Liver (tissue), 8 donors: ENCODE measurements at regions not wholly inside any gene's neighbourhood (a gene's known extent, or its start where the extent isn't known, plus 50 kb on each side); places are given as distances from the start of the nearest gene placed in this dataset.

Experiments used
- DNase-seq: peaks from one replicate; pipeline ENCODE4 v3.0.0-alpha.2; 2017; ENCODE audit warnings: low spot score
- H3K27ac ChIP-seq, 2 donors: one replicate each; pipeline ENCODE4 v1.7.0; 2013; ENCODE audit warnings: inconsistent platforms in 2 of 2, low read length in 2 of 2, control low read depth in 1 of 2, low read depth in 1 of 2, mild to moderate bottlenecking in 1 of 2
- H3K27me3 ChIP-seq, 4 donors: one replicate each; pipeline versions ENCODE4 v1.6.1 to v1.7.0; 2013; ENCODE audit warnings: low read length in 3 of 4, inconsistent platforms in 1 of 4, mild to moderate bottlenecking in 1 of 4, moderate library complexity in 1 of 4; ENCODE audit not compliant: control insufficient read depth in 4 of 4, insufficient read depth in 4 of 4
- H3K36me3 ChIP-seq, 4 donors: one replicate each; pipeline versions ENCODE4 v1.6.1 to v1.7.0; 2013; ENCODE audit warnings: low read length in 3 of 4, mild to moderate bottlenecking in 3 of 4, low read depth in 1 of 4, moderate library complexity in 1 of 4; ENCODE audit not compliant: control insufficient read depth in 4 of 4, insufficient read depth in 3 of 4
- H3K4me1 ChIP-seq, 4 donors: one replicate each; pipeline versions ENCODE4 v1.6.1 to v1.7.0; 2013; ENCODE audit warnings: low read length in 3 of 4, mild to moderate bottlenecking in 3 of 4, moderate library complexity in 1 of 4; ENCODE audit not compliant: control insufficient read depth in 4 of 4, insufficient read depth in 4 of 4
- H3K4me3 ChIP-seq, 3 donors: one replicate each; pipeline versions ENCODE4 v1.6.1 to v1.7.0; 2013; ENCODE audit warnings: low read length in 3 of 3, control low read depth in 1 of 3, low read depth in 1 of 3, mild to moderate bottlenecking in 1 of 3
- H3K9ac ChIP-seq, 2 donors: one replicate each; pipeline ENCODE4 v1.7.0; 2013; ENCODE audit warnings: low read length in 2 of 2, mild to moderate bottlenecking in 2 of 2, moderate library complexity in 2 of 2, control low read depth in 1 of 2, low read depth in 1 of 2
- H3K9me3 ChIP-seq, 4 donors: one replicate each; pipeline versions ENCODE4 v1.6.1 to v1.7.0; 2013; ENCODE audit warnings: low read length in 3 of 4; ENCODE audit not compliant: control insufficient read depth in 4 of 4
- EGR1 ChIP-seq, 2 donors: IDR thresholded peaks; 2 replicates each; pipeline ENCODE4 v1.6.1; 2016 to 2018; ENCODE audit warnings: antibody characterized with exemption in 2 of 2, low read depth in 2 of 2
- FOXA2 ChIP-seq: IDR thresholded peaks from 2 replicates; pipeline ENCODE4 v1.6.1; 2016; ENCODE audit warnings: antibody characterized with exemption
- GABPA ChIP-seq, 2 donors: IDR thresholded peaks in 1 of 2; conservative IDR thresholded peaks in 1 of 2; 2 replicates each; pipeline ENCODE4 v1.6.1; 2016; ENCODE audit warnings: antibody characterized with exemption in 2 of 2, mild to moderate bottlenecking in 1 of 2, moderate library complexity in 1 of 2
- HNF4A ChIP-seq, 2 donors: conservative IDR thresholded peaks; 2 replicates each; pipeline ENCODE4 v1.6.1; 2016; ENCODE audit warnings: antibody characterized with exemption in 2 of 2, mild to moderate bottlenecking in 2 of 2
- HNF4G ChIP-seq: IDR thresholded peaks from 2 replicates; pipeline ENCODE4 v1.6.1; 2016; ENCODE audit warnings: antibody characterized with exemption
- JUND ChIP-seq, 2 donors: IDR thresholded peaks; 2 replicates each; pipeline ENCODE4 v1.6.1; 2016; ENCODE audit warnings: antibody characterized with exemption in 2 of 2
- NR2F2 ChIP-seq: IDR thresholded peaks from 2 replicates; pipeline ENCODE4 v1.6.1; 2016; ENCODE audit warnings: antibody characterized with exemption
- RAD21 ChIP-seq, 2 donors: IDR thresholded peaks; 2 replicates each; pipeline ENCODE4 v1.6.1; 2016; ENCODE audit warnings: antibody characterized with exemption in 2 of 2, mild to moderate bottlenecking in 2 of 2
- RXRA ChIP-seq, 2 donors: IDR thresholded peaks; 2 replicates each; pipeline ENCODE4 v1.6.1; 2017 to 2018; ENCODE audit warnings: antibody characterized with exemption in 2 of 2, mild to moderate bottlenecking in 1 of 2
- SP1 ChIP-seq: IDR thresholded peaks from 2 replicates; pipeline ENCODE4 v1.6.1; 2018; ENCODE audit warnings: antibody characterized with exemption, mild to moderate bottlenecking
- TAF1 ChIP-seq: conservative IDR thresholded peaks from 2 replicates; pipeline ENCODE4 v1.6.1; 2016; ENCODE audit warnings: antibody characterized with exemption, mild to moderate bottlenecking
- YY1 ChIP-seq: IDR thresholded peaks from 2 replicates; pipeline ENCODE4 v1.6.1; 2016; ENCODE audit warnings: antibody characterized with exemption, mild to moderate bottlenecking
- WGBS: extraction: QIAGEN DNeasy Blood & Tissue Kit; methylation state at CpG from one replicate; pipeline ENCODE4 v1.1.7; 2013; 5-methylcytosine and 5-hydroxymethylcytosine counted together
- TF ChIP-seq, protein P1 (sequence below): IDR thresholded peaks from 2 replicates; pipeline ENCODE4 v1.6.1; 2016; ENCODE audit warnings: antibody characterized with exemption
- TF ChIP-seq, protein P2 (sequence below): fragments of 150-350 bp; IDR thresholded peaks from 2 replicates; pipeline ENCODE4 v1.5.1; 2017; ENCODE audit warnings: improper control_type of control experiment, low read depth, low read length; ENCODE audit not compliant: missing input control
- TF ChIP-seq, protein P3 (sequence below): IDR thresholded peaks from 2 replicates; pipeline ENCODE4 v1.6.1; 2016; ENCODE audit warnings: antibody characterized with exemption
- TF ChIP-seq, protein P4 (sequence below): IDR thresholded peaks from 2 replicates; pipeline ENCODE4 v1.6.1; 2016; ENCODE audit warnings: antibody characterized with exemption
- TF ChIP-seq, protein P5 (sequence below): IDR thresholded peaks from 2 replicates; pipeline ENCODE4 v1.6.1; 2016; ENCODE audit warnings: antibody characterized with exemption, mild to moderate bottlenecking
- donor health status: healthy.
- donor health status: healthy.
- donor health status: healthy.
- donor health status: healthy.
- donor health status: healthy.

DNA sequence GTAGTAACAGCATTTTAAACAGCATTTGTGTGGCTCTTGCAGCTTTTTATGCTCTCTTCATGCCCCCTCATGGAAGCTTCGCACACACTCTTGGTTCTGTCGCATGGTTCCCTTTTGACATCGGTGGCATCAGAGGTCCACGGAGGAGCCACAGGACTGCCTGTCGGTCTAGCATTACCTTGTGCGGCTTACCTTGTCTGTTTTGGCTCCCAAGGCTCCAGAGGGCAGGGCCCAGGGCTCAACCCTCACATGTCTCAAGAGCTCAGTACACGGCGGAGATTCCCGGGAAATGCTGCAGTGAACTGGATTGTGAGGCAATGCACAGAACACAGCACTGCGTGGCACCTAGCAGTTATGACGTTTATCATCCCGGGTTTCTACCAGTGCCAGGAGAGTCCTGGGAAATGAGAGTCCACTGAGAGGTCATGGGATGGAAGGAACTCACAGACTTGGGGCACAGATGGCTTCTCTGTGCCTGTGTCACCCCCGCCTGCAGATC, 1015.8 kb downstream of the TBC1D22A start:
- H3K27ac ChIP-seq = no peak overlapping the region
- peaks cover 0 to 4% (median under 1%) of the 10 kb centered on the region in 4 donors for H3K27me3 ChIP-seq
- no peak overlapping the region for H3K9ac ChIP-seq
- no peak overlapping the region for H3K4me3 ChIP-seq
- 84% methylated on average over 13 of the region's 13 CpGs for WGBS
- no peaks in the 10 kb centered on the region for H3K36me3 ChIP-seq
- no peak for TF ChIP-seq FOXA2
- no peak for TF ChIP-seq EGR1 (IDR thresholded peaks at IDR 0.05; ENCODE audit: low read depth in 2 of 2)
- no peak for TF ChIP-seq YY1
- TF ChIP-seq, protein P1, sequence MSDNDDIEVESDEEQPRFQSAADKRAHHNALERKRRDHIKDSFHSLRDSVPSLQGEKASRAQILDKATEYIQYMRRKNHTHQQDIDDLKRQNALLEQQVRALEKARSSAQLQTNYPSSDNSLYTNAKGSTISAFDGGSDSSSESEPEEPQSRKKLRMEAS = no peak
- no peak for TF ChIP-seq RXRA (IDR thresholded peaks at IDR 0.05)
- TF ChIP-seq, protein P2, sequence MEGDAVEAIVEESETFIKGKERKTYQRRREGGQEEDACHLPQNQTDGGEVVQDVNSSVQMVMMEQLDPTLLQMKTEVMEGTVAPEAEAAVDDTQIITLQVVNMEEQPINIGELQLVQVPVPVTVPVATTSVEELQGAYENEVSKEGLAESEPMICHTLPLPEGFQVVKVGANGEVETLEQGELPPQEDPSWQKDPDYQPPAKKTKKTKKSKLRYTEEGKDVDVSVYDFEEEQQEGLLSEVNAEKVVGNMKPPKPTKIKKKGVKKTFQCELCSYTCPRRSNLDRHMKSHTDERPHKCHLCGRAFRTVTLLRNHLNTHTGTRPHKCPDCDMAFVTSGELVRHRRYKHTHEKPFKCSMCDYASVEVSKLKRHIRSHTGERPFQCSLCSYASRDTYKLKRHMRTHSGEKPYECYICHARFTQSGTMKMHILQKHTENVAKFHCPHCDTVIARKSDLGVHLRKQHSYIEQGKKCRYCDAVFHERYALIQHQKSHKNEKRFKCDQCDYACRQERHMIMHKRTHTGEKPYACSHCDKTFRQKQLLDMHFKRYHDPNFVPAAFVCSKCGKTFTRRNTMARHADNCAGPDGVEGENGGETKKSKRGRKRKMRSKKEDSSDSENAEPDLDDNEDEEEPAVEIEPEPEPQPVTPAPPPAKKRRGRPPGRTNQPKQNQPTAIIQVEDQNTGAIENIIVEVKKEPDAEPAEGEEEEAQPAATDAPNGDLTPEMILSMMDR = no peak
- no peak for TF ChIP-seq GABPA (IDR thresholded peaks at IDR 0.05 in 1 of 2, conservative IDR thresholded peaks at IDR 0.05 in 1 of 2)
- TF ChIP-seq HNF4G = no peak
- TF ChIP-seq HNF4A (conservative IDR thresholded peaks at IDR 0.05) = no peak
- TF ChIP-seq JUND (IDR thresholded peaks at IDR 0.05) = no peak
- no peak for TF ChIP-seq SP1
- TF ChIP-seq NR2F2 = no peak
- H3K4me1 ChIP-seq = no peaks in the 10 kb centered on the region
- DNase-seq = no peak
- no peaks in the 10 kb centered on the region for H3K9me3 ChIP-seq

DNA sequence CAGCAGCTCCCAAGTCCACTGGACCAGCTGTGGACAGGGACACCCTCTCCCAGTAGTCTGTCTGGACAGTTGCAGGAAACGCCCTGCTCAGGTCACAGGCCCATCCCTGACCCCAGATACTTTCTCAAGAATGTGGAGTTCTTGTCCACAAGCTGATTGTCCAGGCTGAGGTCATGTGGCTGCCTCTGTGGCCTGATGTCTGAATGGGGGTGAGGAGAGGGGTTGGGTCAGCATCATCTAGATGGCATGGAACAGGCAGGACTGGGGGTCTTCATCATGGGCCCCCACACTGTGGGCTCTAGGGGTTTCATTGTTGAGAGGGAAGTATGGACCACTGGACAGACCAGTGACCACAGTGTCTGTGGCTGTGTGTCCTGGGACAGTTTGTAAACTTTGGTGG, 1015.0 kb downstream of the TBC1D22A start:
- TF ChIP-seq, protein P3, sequence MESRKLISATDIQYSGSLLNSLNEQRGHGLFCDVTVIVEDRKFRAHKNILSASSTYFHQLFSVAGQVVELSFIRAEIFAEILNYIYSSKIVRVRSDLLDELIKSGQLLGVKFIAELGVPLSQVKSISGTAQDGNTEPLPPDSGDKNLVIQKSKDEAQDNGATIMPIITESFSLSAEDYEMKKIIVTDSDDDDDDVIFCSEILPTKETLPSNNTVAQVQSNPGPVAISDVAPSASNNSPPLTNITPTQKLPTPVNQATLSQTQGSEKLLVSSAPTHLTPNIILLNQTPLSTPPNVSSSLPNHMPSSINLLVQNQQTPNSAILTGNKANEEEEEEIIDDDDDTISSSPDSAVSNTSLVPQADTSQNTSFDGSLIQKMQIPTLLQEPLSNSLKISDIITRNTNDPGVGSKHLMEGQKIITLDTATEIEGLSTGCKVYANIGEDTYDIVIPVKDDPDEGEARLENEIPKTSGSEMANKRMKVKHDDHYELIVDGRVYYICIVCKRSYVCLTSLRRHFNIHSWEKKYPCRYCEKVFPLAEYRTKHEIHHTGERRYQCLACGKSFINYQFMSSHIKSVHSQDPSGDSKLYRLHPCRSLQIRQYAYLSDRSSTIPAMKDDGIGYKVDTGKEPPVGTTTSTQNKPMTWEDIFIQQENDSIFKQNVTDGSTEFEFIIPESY = no peak
- TF ChIP-seq, protein P4, sequence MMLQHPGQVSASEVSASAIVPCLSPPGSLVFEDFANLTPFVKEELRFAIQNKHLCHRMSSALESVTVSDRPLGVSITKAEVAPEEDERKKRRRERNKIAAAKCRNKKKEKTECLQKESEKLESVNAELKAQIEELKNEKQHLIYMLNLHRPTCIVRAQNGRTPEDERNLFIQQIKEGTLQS = no peak
- no peak for TF ChIP-seq GABPA (IDR thresholded peaks at IDR 0.05 in 1 of 2, conservative IDR thresholded peaks at IDR 0.05 in 1 of 2)
- no peak for TF ChIP-seq TAF1
- TF ChIP-seq RAD21 (IDR thresholded peaks at IDR 0.05) = no peak
- no peak for TF ChIP-seq SP1
- TF ChIP-seq, protein P1 = no peak
- no peak for TF ChIP-seq HNF4G
- TF ChIP-seq, protein P5, sequence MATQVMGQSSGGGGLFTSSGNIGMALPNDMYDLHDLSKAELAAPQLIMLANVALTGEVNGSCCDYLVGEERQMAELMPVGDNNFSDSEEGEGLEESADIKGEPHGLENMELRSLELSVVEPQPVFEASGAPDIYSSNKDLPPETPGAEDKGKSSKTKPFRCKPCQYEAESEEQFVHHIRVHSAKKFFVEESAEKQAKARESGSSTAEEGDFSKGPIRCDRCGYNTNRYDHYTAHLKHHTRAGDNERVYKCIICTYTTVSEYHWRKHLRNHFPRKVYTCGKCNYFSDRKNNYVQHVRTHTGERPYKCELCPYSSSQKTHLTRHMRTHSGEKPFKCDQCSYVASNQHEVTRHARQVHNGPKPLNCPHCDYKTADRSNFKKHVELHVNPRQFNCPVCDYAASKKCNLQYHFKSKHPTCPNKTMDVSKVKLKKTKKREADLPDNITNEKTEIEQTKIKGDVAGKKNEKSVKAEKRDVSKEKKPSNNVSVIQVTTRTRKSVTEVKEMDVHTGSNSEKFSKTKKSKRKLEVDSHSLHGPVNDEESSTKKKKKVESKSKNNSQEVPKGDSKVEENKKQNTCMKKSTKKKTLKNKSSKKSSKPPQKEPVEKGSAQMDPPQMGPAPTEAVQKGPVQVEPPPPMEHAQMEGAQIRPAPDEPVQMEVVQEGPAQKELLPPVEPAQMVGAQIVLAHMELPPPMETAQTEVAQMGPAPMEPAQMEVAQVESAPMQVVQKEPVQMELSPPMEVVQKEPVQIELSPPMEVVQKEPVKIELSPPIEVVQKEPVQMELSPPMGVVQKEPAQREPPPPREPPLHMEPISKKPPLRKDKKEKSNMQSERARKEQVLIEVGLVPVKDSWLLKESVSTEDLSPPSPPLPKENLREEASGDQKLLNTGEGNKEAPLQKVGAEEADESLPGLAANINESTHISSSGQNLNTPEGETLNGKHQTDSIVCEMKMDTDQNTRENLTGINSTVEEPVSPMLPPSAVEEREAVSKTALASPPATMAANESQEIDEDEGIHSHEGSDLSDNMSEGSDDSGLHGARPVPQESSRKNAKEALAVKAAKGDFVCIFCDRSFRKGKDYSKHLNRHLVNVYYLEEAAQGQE = no peak
- Histone ChIP-seq H3K27me3 (peaks cover 0 to 4% (median under 1%) of the 10 kb centered on the region in 4 donors), H3K36me3 (no peaks in the 10 kb centered on the region), H3K4me1 (no peaks in the 10 kb centered on the region), H3K9me3 (no peaks in the 10 kb centered on the region), H3K9ac (no peak overlapping the region), H3K4me3 (no peak overlapping the region), H3K27ac (no peak overlapping the region)
- WGBS = 25% methylated on average over 1 of the region's 1 CpG
- no peak for DNase-seq
